Posterior cingulate gyrus (tissue), 11 donors: ENCODE measurements at regions not wholly inside any gene's neighbourhood (a gene's known extent, or its start where the extent isn't known, plus 50 kb on each side); places are given as distances from the start of the nearest gene placed in this dataset.

Experiments used
- DNase-seq, 10 donors: peaks; one replicate each; pipeline versions ENCODE4 v3.0.0 to v3.0.0-alpha.2; 2020 to 2021; ENCODE audit warnings: mixed read lengths in 3 of 10
- intact Hi-C: fragments of 100-400 bp; cut with DNase I; formaldehyde crosslinking; loops from one replicate; pipeline ENCODE4 v1.15.1; 2023

GRCh38 chr7:118298771-118299170, 74.3 kb downstream of the ANKRD7 start:
- intact Hi-C loops, result no loop called here
- no peak for DNase-seq

GRCh38 chr7:118300177-118300576, 75.7 kb downstream of the ANKRD7 start:
- no peak for DNase-seq
- intact Hi-C loops, result no loop called here

GRCh38 chr7:118304100-118304499, 79.6 kb downstream of the ANKRD7 start:
- intact Hi-C loops, result no loop called here
- DNase-seq, result no peak

- intact Hi-C loops, result no loop called here
- DNase-seq, result no peak
Measured at GRCh38 chr7:118305671-118306070, 81.2 kb downstream of the ANKRD7 start.

GRCh38 chr7:118306771-118307170, 82.3 kb downstream of the ANKRD7 start:
- intact Hi-C loops, result no loop called here
- no peak for DNase-seq

- intact Hi-C loops, result no loop called here
- DNase-seq, result no peak
Measured at GRCh38 chr7:118311121-118311836, 86.8 kb downstream of the ANKRD7 start.

- intact Hi-C loops, result no loop called here
- DNase-seq, result no peak
Measured at GRCh38 chr7:118312051-118312450, 87.5 kb downstream of the ANKRD7 start.

- DNase-seq, result no peak
- intact Hi-C loops, result no loop called here
Measured at GRCh38 chr7:118312966-118313365, 88.5 kb downstream of the ANKRD7 start.

- intact Hi-C loops, result no loop called here
- DNase-seq, result peak in 3 of 10 donors; percentile 36 to 58 (median 49)
Measured at GRCh38 chr7:118324790-118325449, 100.4 kb downstream of the ANKRD7 start.

- no peak for DNase-seq
- intact Hi-C loops, result no loop called here
Measured at GRCh38 chr7:118325450-118325808, 100.9 kb downstream of the ANKRD7 start.

- intact Hi-C loops, result no loop called here
- no peak for DNase-seq
Measured at GRCh38 chr7:118327174-118327573, 102.7 kb downstream of the ANKRD7 start.

- DNase-seq, result peak in 2 of 10 donors; percentile 15 to 56
Measured at GRCh38 chr7:118328505-118329211, 104.2 kb downstream of the ANKRD7 start.

GRCh38 chr7:118330388-118330787, 105.9 kb downstream of the ANKRD7 start:
- intact Hi-C loops, result no loop called here
- DNase-seq, result no peak

More at GRCh38 chr7:118328505-118329211, 104.2 kb downstream of the ANKRD7 start:
- intact Hi-C loops, result no loop called here

GRCh38 chr7:118346748-118347147, 122.2 kb downstream of the ANKRD7 start:
- DNase-seq, result no peak
- intact Hi-C loops, result no loop called here

GRCh38 chr7:118349604-118350003, 125.1 kb downstream of the ANKRD7 start:
- DNase-seq, result no peak
- intact Hi-C loops, result no loop called here

GRCh38 chr7:118350260-118350659, 125.8 kb downstream of the ANKRD7 start:
- no peak for DNase-seq
- intact Hi-C loops, result no loop called here

GRCh38 chr7:118352867-118353453, 128.5 kb downstream of the ANKRD7 start:
- DNase-seq, result no peak
- intact Hi-C loops, result loop anchor here (2.0 kb wide), 1 partner anchor 822 kb away; no protein-coding TSS in a partner anchor

- no peak for DNase-seq
- intact Hi-C loops, result no loop called here
Measured at GRCh38 chr7:118366363-118366762, 141.9 kb downstream of the ANKRD7 start.

- no peak for DNase-seq
- intact Hi-C loops, result no loop called here
Measured at GRCh38 chr7:118368958-118369357, 144.5 kb downstream of the ANKRD7 start.

- intact Hi-C loops, result no loop called here
- no peak for DNase-seq
Measured at GRCh38 chr7:118369987-118370386, 145.5 kb downstream of the ANKRD7 start.

- intact Hi-C loops, result no loop called here
- DNase-seq, result no peak
Measured at GRCh38 chr7:118372530-118372929, 148.0 kb downstream of the ANKRD7 start.
